Thoracic aorta (tissue), 2 donors: ENCODE measurements at regions not wholly inside any gene's neighbourhood (a gene's known extent, or its start where the extent isn't known, plus 50 kb on each side); places are given as distances from the start of the nearest gene placed in this dataset.
A peak's percentile ranks its signal among the peaks of the same experiment; 100 is the strongest.

ENCODE experiments used
- ATAC-seq: fragments of 150-250 bp; one replicate; pipeline ENCODE4 v1.8.0; 2017; ENCODE audit warnings: low read depth; ENCODE audit not compliant: insufficient number of reproducible peaks, low FRiP score
- DNase-seq: peaks from one replicate; pipeline ENCODE4 v3.0.0-alpha.2; 2020; ENCODE audit warnings: low spot score
- H3K27ac ChIP-seq, 2 donors: fragments of 200-600 bp; sonication (generic); 1 replicate in 1 of 2; 2 replicates in 1 of 2; pipeline ENCODE4 v1.5.1; 2016; ENCODE audit warnings: mild to moderate bottlenecking in 2 of 2, moderate library complexity in 2 of 2
- H3K27me3 ChIP-seq: fragments of 200-600 bp; sonication (generic); replicated peaks from 2 replicates; pipeline ENCODE4 v1.6.0; 2016; ENCODE audit warnings: mild to moderate bottlenecking; ENCODE audit not compliant: insufficient read depth
- H3K36me3 ChIP-seq: fragments of 200-600 bp; sonication (generic); one replicate; pipeline ENCODE4 v1.5.1; 2016
- H3K4me1 ChIP-seq, 2 donors: fragments of 200-600 bp; sonication (generic); 1 replicate in 1 of 2; 2 replicates in 1 of 2; pipeline versions ENCODE4 v1.5.1 to v1.6.0; 2016; ENCODE audit warnings: low read depth in 2 of 2, mild to moderate bottlenecking in 1 of 2; ENCODE audit not compliant: control insufficient read depth in 1 of 2
- H3K4me3 ChIP-seq: fragments of 200-600 bp; sonication (generic); 2 replicates; pipeline ENCODE4 v1.5.1; 2016; ENCODE audit warnings: mild to moderate bottlenecking
- H3K9me3 ChIP-seq: fragments of 200-600 bp; sonication (generic); 2 replicates; pipeline ENCODE4 v1.5.1; 2016
- CTCF ChIP-seq: fragments of 200-600 bp; sonication (generic); IDR thresholded peaks from one replicate; pipeline ENCODE4 v1.5.1; 2019; ENCODE audit warnings: antibody characterized with exemption

- no peaks in the 10 kb centered on the region for H3K36me3 ChIP-seq
- H3K4me3 ChIP-seq, result no peak overlapping the region
- DNase-seq (no peak), ATAC-seq (no peak)
- H3K27me3 ChIP-seq, result no peaks in the 10 kb centered on the region
- H3K4me1 ChIP-seq, result peaks cover 4 to 23% of the 10 kb centered on the region in 2 donors
- H3K9me3 ChIP-seq, result no peaks in the 10 kb centered on the region
- H3K27ac ChIP-seq, result no peak overlapping the region
- no peak for TF ChIP-seq CTCF
Measured at GRCh38 chr5:9889511-9889910, 259.4 kb upstream of the TAS2R1 start.

- DNase-seq (no peak), ATAC-seq (peak; percentile 45)
- Histone ChIP-seq H3K36me3 (no peaks in the 10 kb centered on the region), H3K9me3 (no peaks in the 10 kb centered on the region), H3K27me3 (no peaks in the 10 kb centered on the region), H3K27ac (no peak overlapping the region), H3K4me3 (no peak overlapping the region), H3K4me1 (peaks cover 4 to 23% of the 10 kb centered on the region in 2 donors)
- no peak for TF ChIP-seq CTCF
Measured at GRCh38 chr5:9888501-9888901, 258.4 kb upstream of the TAS2R1 start.

- no peak for TF ChIP-seq CTCF
Measured at GRCh38 chr5:9885164-9885563, 255.0 kb upstream of the TAS2R1 start.

GRCh38 chr5:9878206-9878605 is 248.1 kb upstream of the TAS2R1 start:
- TF ChIP-seq CTCF, result no peak
- ATAC-seq, result no peak

More at GRCh38 chr5:9885164-9885563, 255.0 kb upstream of the TAS2R1 start:
- ATAC-seq, result no peak
- Histone ChIP-seq H3K4me1 (peaks cover 4 to 23% of the 10 kb centered on the region in 2 donors), H3K27ac (no peak overlapping the region), H3K36me3 (no peaks in the 10 kb centered on the region), H3K9me3 (no peaks in the 10 kb centered on the region), H3K27me3 (no peaks in the 10 kb centered on the region), H3K4me3 (no peak overlapping the region)
- no peak for DNase-seq

GRCh38 chr5:9877488-9877887 is 247.3 kb upstream of the TAS2R1 start:
- TF ChIP-seq CTCF, result no peak
- H3K4me3 ChIP-seq, result no peak overlapping the region
- no peaks in the 10 kb centered on the region for H3K9me3 ChIP-seq
- ATAC-seq (no peak), DNase-seq (no peak)
- H3K27me3 ChIP-seq, result no peaks in the 10 kb centered on the region
- H3K27ac ChIP-seq, result no peak overlapping the region
- H3K36me3 ChIP-seq, result no peaks in the 10 kb centered on the region
- H3K4me1 ChIP-seq, result no peaks in the 10 kb centered on the region

More at GRCh38 chr5:9878206-9878605, 248.1 kb upstream of the TAS2R1 start:
- Histone ChIP-seq H3K27me3 (no peaks in the 10 kb centered on the region), H3K4me3 (no peak overlapping the region), H3K36me3 (no peaks in the 10 kb centered on the region), H3K9me3 (no peaks in the 10 kb centered on the region), H3K4me1 (no peaks in the 10 kb centered on the region), H3K27ac (no peak overlapping the region)
- DNase-seq, result no peak
